DOHH2 (cell line): ENCODE measurements at regions not wholly inside any gene's neighbourhood (a gene's known extent, or its start where the extent isn't known, plus 50 kb on each side); places are given as distances from the start of the nearest gene placed in this dataset.

Experiments
- H3F3A ChIP-seq: fragments of 200-600 bp; sonication (generic), shearing (Covaris generic); 2 replicates; pipeline ENCODE4 v1.6.0; 2016; ENCODE audit warnings: antibody characterized with exemption, mild to moderate bottlenecking; ENCODE audit not compliant: control insufficient read depth, insufficient read depth
- H3K27ac ChIP-seq: fragments of 200-600 bp; sonication (generic); 2 replicates; pipeline ENCODE4 v1.5.1; 2014; ENCODE audit warnings: low read depth, mild to moderate bottlenecking, low read length, moderate library complexity
- H3K27me3 ChIP-seq: fragments of 200-600 bp; sonication (generic); 2 replicates; pipeline ENCODE4 v1.6.1; 2014; ENCODE audit warnings: mild to moderate bottlenecking, low read length, mixed read lengths; ENCODE audit not compliant: control insufficient read depth
- H3K36me3 ChIP-seq: fragments of 200-600 bp; sonication (generic); 2 replicates; pipeline ENCODE4 v1.6.1; 2014; ENCODE audit warnings: mild to moderate bottlenecking, low read length, moderate library complexity, mixed read lengths; ENCODE audit not compliant: control insufficient read depth
- H3K4me1 ChIP-seq: fragments of 200-600 bp; sonication (generic); 2 replicates; pipeline ENCODE4 v1.6.1; 2014; ENCODE audit warnings: mild to moderate bottlenecking, low read length, mixed read lengths; ENCODE audit not compliant: control insufficient read depth
- H3K4me2 ChIP-seq: fragments of 200-600 bp; sonication (generic); 2 replicates; pipeline ENCODE4 v1.6.0; 2014; ENCODE audit warnings: mild to moderate bottlenecking, low read length, moderate library complexity
- H3K4me3 ChIP-seq: fragments of 200-600 bp; sonication (generic); 2 replicates; pipeline ENCODE4 v1.5.1; 2014; ENCODE audit warnings: mild to moderate bottlenecking, low read length, mixed read lengths
- H3K79me2 ChIP-seq: fragments of 200-600 bp; sonication (generic); 2 replicates; pipeline ENCODE4 v1.6.1; 2014; ENCODE audit warnings: mild to moderate bottlenecking, low read length, mixed read lengths; ENCODE audit not compliant: control insufficient read depth
- H3K9me2 ChIP-seq: fragments of 200-600 bp; sonication (generic); replicated peaks from 2 replicates; pipeline ENCODE4 v1.6.1; 2014; ENCODE audit warnings: mild to moderate bottlenecking, low read length, mixed read lengths; ENCODE audit not compliant: control insufficient read depth
- H3K9me3 ChIP-seq: fragments of 200-600 bp; sonication (generic); 2 replicates; pipeline ENCODE4 v1.6.1; 2014; ENCODE audit warnings: antibody characterized with exemption, low read length, mixed read lengths; ENCODE audit not compliant: control insufficient read depth, insufficient read depth
- H4K20me1 ChIP-seq: fragments of 200-600 bp; sonication (generic); 2 replicates; pipeline ENCODE4 v1.6.0; 2014; ENCODE audit warnings: low read depth, mild to moderate bottlenecking, antibody characterized with exemption, low read length, moderate library complexity; ENCODE audit not compliant: control insufficient read depth, insufficient read depth
- EZH2phosphoT487 ChIP-seq: fragments of 200-600 bp; sonication (generic); IDR thresholded peaks from 2 replicates; pipeline ENCODE4 v1.6.1; 2017; ENCODE audit warnings: borderline replicate concordance, mild to moderate bottlenecking, antibody characterized with exemption, low read length, moderate library complexity, mixed read lengths
- TF ChIP-seq, protein P1 (sequence below): fragments of 200-600 bp; sonication (generic); IDR thresholded peaks from one replicate; pipeline ENCODE4 v1.5.1; 2014; ENCODE audit warnings: antibody characterized with exemption, mild to moderate bottlenecking, low read depth, low read length; ENCODE audit not compliant: poor library complexity, severe bottlenecking

DNA sequence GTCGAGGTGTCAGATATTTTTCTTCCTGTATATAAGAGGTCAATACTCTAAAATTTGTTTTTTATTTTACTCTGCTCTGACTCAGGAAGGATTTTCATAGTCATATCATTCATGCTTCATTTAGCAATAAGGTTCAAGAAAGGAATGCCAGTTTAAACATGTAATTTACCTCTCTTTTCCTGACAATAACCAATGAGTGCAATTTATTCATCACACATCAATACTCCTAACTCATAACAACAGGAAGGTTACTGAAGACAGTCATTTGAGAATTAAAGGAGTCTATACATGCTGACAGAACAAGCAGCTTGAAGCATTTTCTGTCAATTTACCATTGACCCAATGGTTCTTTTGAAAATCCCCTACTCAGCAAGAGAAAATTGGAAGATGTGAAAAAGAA lies 190.3 kb upstream of the RPS6KA3 start:
- Histone ChIP-seq H3K4me1 (no peaks in the 10 kb centered on the region), H3K9me3 (no peaks in the 10 kb centered on the region), H3K27ac (no peak overlapping the region), H3K9me2 (no peaks in the 10 kb centered on the region), H3K36me3 (no peaks in the 10 kb centered on the region), H3K4me2 (no peak overlapping the region), H3K27me3 (no peaks in the 10 kb centered on the region; the same call in 1 of the 2 replicates), H3K79me2 (no peaks in the 10 kb centered on the region), H3F3A (no peaks in the 10 kb centered on the region), H4K20me1 (no peaks in the 10 kb centered on the region), H3K4me3 (no peak overlapping the region)
- no peak for TF ChIP-seq EZH2phosphoT487
- TF ChIP-seq, protein P1, sequence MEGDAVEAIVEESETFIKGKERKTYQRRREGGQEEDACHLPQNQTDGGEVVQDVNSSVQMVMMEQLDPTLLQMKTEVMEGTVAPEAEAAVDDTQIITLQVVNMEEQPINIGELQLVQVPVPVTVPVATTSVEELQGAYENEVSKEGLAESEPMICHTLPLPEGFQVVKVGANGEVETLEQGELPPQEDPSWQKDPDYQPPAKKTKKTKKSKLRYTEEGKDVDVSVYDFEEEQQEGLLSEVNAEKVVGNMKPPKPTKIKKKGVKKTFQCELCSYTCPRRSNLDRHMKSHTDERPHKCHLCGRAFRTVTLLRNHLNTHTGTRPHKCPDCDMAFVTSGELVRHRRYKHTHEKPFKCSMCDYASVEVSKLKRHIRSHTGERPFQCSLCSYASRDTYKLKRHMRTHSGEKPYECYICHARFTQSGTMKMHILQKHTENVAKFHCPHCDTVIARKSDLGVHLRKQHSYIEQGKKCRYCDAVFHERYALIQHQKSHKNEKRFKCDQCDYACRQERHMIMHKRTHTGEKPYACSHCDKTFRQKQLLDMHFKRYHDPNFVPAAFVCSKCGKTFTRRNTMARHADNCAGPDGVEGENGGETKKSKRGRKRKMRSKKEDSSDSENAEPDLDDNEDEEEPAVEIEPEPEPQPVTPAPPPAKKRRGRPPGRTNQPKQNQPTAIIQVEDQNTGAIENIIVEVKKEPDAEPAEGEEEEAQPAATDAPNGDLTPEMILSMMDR = no peak

DNA sequence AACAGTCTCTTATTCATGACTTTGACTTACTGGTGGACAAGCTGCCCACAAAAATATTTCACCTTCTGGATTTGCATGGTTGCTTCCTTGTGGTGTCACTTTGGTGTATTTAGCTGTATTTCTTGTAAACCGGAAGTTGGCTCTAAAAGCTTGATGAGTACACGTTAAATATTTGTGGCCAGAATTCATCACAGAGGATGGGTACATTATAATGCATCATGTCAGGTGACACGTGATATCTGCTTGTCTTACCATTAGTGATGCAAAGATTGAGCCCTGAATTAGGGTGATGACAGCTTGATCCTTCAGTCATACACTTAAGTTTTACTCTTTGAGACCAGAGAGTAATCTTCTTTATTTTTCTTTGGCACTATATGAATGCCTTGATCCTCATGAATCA lies 188.3 kb upstream of the RPS6KA3 start:
- no peak overlapping the region for H3K4me3 ChIP-seq
- H4K20me1 ChIP-seq = no peaks in the 10 kb centered on the region
- H3K9me3 ChIP-seq = no peaks in the 10 kb centered on the region
- TF ChIP-seq EZH2phosphoT487 = no peak
- TF ChIP-seq, protein P1 = no peak
- H3K36me3 ChIP-seq = no peaks in the 10 kb centered on the region
- H3F3A ChIP-seq = no peaks in the 10 kb centered on the region
- H3K4me1 ChIP-seq = no peaks in the 10 kb centered on the region
- H3K4me2 ChIP-seq = no peak overlapping the region
- no peaks in the 10 kb centered on the region for H3K9me2 ChIP-seq
- H3K27me3 ChIP-seq = no peaks in the 10 kb centered on the region; the same call in 1 of the 2 replicates
- no peak overlapping the region for H3K27ac ChIP-seq
- H3K79me2 ChIP-seq = no peaks in the 10 kb centered on the region

DNA sequence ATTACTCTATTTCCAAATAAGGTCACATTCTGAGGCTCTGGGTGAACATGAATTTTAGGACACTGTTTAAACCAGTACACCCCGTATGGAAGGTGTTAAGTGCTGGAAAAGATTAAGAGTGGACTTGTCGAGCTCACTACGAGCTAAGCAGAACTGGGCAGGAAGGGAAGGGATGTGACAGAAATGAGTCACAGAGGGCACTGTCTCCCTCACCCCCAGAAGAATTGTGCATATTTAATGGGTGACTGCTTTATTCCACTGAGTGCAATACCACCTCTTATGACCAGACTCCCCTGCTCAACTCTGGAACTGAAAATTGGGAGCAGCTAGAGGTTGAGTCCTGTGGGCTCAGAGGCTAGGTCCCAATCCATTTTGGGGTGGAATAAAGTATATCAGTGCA lies 187.4 kb upstream of the RPS6KA3 start:
- Histone ChIP-seq H3K79me2 (no peaks in the 10 kb centered on the region), H3K4me3 (no peak overlapping the region), H4K20me1 (no peaks in the 10 kb centered on the region), H3F3A (no peaks in the 10 kb centered on the region), H3K9me3 (no peaks in the 10 kb centered on the region), H3K4me1 (no peaks in the 10 kb centered on the region), H3K27ac (no peak overlapping the region), H3K36me3 (no peaks in the 10 kb centered on the region), H3K9me2 (no peaks in the 10 kb centered on the region), H3K4me2 (no peak overlapping the region), H3K27me3 (no peaks in the 10 kb centered on the region; the same call in 1 of the 2 replicates)
- TF ChIP-seq, protein P1 = no peak
- no peak for TF ChIP-seq EZH2phosphoT487

DNA sequence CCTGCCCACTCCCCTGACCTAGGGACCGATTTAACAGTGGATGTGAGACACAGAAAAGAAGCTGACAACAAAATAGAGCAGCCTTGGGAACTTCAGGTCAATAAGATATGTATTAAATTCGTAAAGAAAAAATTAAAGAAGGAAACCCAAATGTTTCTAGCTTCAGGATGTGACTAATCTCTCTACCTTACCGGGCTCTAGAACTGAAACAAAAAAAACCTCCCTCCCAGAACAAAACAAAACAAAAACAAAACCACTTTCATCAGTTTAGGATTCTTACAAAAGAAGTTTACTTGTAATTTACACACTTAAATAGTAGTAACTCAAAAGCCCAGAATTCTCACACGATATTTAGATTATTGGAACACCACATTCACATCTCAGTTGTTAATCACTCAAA lies 185.8 kb upstream of the RPS6KA3 start:
- Histone ChIP-seq H3K4me2 (no peak overlapping the region), H3K27me3 (no peaks in the 10 kb centered on the region), H3K79me2 (no peaks in the 10 kb centered on the region)

More for the DNA sequence above, 185.8 kb upstream of the RPS6KA3 start:
- no peak overlapping the region for H3K4me3 ChIP-seq
- no peak overlapping the region for H3K27ac ChIP-seq
- no peaks in the 10 kb centered on the region for H3K9me2 ChIP-seq
- no peaks in the 10 kb centered on the region for H4K20me1 ChIP-seq
- TF ChIP-seq, protein P1 = no peak
- no peak for TF ChIP-seq EZH2phosphoT487
- H3K36me3 ChIP-seq = no peaks in the 10 kb centered on the region
- H3K9me3 ChIP-seq = no peaks in the 10 kb centered on the region
- H3K4me1 ChIP-seq = no peaks in the 10 kb centered on the region
- H3F3A ChIP-seq = no peaks in the 10 kb centered on the region
